ENCODE measurements at regions not wholly inside any gene's neighbourhood (a gene's known extent, or its start where the extent isn't known, plus 50 kb on each side); places are given as distances from the start of the nearest gene placed in this dataset.

- no peak for TF ChIP-seq CTCF (IDR thresholded peaks at IDR 0.05; ENCODE audit: low read depth, low read length)
- no peak overlapping the region for H3K4me3 ChIP-seq (ENCODE audit: low read depth, low read length)
Observed at GRCh38 chr4:11589676-11590075, 161.0 kb upstream of the HS3ST1 start.

GRCh38 chr4:11587797-11588196 is 159.1 kb upstream of the HS3ST1 start:
- no peak for TF ChIP-seq CTCF (IDR thresholded peaks at IDR 0.05; ENCODE audit: low read depth, low read length)
- H3K4me3 ChIP-seq (ENCODE audit: low read depth, low read length): no peak overlapping the region

GRCh38 chr4:11585506-11585905 is 156.8 kb upstream of the HS3ST1 start:
- no peak overlapping the region for H3K4me3 ChIP-seq (ENCODE audit: low read depth, low read length)
- TF ChIP-seq CTCF (IDR thresholded peaks at IDR 0.05; ENCODE audit: low read depth, low read length): no peak

- TF ChIP-seq CTCF (IDR thresholded peaks at IDR 0.05; ENCODE audit: low read depth, low read length): no peak
- H3K4me3 ChIP-seq (ENCODE audit: low read depth, low read length): no peak overlapping the region
Observed at GRCh38 chr4:11568511-11568910, 139.8 kb upstream of the HS3ST1 start.

GRCh38 chr4:11566444-11567022 is 137.8 kb upstream of the HS3ST1 start:
- TF ChIP-seq CTCF (IDR thresholded peaks at IDR 0.05; ENCODE audit: low read depth, low read length): no peak

GRCh38 chr4:11565899-11566298 is 137.2 kb upstream of the HS3ST1 start:
- H3K4me3 ChIP-seq (ENCODE audit: low read depth, low read length): no peak overlapping the region
- TF ChIP-seq CTCF (IDR thresholded peaks at IDR 0.05; ENCODE audit: low read depth, low read length): no peak

More at GRCh38 chr4:11566444-11567022, 137.8 kb upstream of the HS3ST1 start:
- H3K4me3 ChIP-seq (ENCODE audit: low read depth, low read length): no peak overlapping the region

- no peak overlapping the region for H3K4me3 ChIP-seq (ENCODE audit: low read depth, low read length)
- TF ChIP-seq CTCF (IDR thresholded peaks at IDR 0.05; ENCODE audit: low read depth, low read length): no peak
Observed at GRCh38 chr4:11565213-11565612, 136.5 kb upstream of the HS3ST1 start.
